ENCODE measurements at regions not wholly inside any gene's neighbourhood (a gene's known extent, or its start where the extent isn't known, plus 50 kb on each side); places are given as distances from the start of the nearest gene placed in this dataset.

DNA sequence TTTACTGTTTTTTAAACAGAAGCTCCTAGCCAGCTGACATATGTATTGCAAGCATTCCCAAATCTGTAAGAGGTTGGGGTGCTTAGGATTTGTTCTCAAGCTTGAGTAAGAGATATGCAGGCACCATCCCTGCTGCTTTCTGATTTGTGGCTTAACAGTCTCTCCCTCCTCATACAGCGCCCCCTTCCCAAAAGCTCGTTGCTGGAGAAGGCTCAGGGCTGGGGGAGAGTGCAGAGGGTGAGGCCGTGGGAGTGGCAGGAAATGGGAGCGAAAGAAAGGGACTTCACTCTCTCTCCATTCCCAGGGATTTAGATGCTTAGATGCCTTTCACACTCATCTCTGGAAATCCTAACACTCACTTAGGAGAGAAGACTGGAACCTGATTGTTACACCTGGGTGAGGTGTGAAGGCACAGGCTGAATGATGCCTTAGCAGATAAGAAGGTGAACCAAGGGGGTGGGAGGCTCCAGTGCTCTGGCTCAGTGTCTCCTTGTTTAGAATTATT, 172.0 kb downstream of the C12orf75 start:
- TF ChIP-seq, protein P1, sequence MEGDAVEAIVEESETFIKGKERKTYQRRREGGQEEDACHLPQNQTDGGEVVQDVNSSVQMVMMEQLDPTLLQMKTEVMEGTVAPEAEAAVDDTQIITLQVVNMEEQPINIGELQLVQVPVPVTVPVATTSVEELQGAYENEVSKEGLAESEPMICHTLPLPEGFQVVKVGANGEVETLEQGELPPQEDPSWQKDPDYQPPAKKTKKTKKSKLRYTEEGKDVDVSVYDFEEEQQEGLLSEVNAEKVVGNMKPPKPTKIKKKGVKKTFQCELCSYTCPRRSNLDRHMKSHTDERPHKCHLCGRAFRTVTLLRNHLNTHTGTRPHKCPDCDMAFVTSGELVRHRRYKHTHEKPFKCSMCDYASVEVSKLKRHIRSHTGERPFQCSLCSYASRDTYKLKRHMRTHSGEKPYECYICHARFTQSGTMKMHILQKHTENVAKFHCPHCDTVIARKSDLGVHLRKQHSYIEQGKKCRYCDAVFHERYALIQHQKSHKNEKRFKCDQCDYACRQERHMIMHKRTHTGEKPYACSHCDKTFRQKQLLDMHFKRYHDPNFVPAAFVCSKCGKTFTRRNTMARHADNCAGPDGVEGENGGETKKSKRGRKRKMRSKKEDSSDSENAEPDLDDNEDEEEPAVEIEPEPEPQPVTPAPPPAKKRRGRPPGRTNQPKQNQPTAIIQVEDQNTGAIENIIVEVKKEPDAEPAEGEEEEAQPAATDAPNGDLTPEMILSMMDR (IDR thresholded peaks at IDR 0.05; ENCODE audit: insufficient read depth, low read length, poor library complexity, severe bottlenecking): no peak
- TF ChIP-seq EZH2phosphoT487 (conservative IDR thresholded peaks at IDR 0.05; ENCODE audit: low read length): no peak
